Fibroblast of gingiva (primary cell): ENCODE measurements at regions not wholly inside any gene's neighbourhood (a gene's known extent, or its start where the extent isn't known, plus 50 kb on each side); places are given as distances from the start of the nearest gene placed in this dataset.
"Not testable (repeated sequence)": the region's sequence is repeated elsewhere in the genome, so short reads cannot be mapped to it uniquely, and the experiment has no call there.

Experiments used
- DNase-seq: peaks from one replicate; pipeline ENCODE4 v3.0.0-alpha.2; 2011; ENCODE audit warnings: low read depth

DNA sequence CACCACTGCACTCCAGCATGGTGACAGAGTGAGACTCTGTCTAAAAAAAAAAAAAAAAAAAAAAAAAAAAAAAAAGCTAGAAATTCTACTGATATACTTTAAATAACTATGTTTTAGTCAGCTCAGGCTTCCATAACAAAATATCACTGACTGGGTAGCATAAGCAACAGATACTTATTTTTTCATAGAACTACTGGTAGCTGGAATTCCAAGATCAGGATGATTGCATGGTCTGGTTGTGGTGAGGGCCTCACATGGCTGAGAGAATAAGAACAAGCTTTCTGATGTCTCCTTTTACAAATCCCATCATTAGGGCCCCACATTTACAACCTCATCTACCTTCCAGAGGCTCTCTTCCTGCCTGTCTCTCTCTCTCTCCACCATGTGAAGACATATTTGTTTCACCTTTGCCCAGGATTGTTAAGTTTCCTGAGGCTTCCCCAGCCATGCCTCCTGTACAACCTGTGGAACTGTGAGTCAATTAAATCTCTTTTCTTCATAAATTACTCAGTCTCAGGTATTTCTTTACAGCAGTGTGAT, 126.7 kb upstream of the SEMA3C start:
- no peak for DNase-seq

DNA sequence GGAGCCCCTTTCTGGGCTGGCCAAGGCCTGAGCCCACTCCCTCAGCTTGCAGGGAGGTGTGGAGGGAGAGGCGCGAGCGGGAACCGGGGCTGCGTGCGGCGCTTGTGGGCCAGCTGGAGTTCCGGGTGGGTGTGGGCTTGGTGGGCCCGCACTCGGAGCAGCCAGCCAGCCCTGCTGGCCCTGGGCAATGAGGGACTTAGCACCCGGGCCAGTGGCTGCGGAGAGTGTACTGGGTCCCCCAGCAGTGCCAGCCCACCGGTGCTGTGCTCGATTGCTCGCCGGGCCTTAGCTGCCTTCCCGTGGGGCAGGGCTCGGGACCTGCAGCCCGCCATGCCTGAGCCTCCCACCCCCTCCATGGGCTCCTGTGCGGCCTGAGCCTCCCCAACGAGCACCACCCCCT, 123.8 kb upstream of the SEMA3C start:
- DNase-seq = not testable (repeated sequence)

DNA sequence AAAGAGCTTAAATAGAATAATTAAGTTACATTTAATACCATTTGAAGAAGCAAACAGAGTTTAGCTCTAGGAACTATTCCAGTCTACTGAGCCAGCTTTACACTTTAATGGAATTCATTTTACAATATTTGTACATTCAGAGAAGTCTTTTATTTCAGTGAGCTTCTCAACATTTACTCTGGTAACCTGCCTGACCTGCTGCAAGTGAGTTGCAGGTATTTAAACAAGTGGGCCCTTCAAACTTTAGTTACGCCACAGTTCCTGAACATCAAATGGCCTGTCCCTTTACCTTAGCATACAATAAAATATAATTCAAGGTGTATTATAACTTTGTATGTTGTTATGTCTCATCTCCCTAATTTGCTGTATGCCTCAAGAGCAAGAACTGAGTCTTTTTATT, 121.6 kb upstream of the SEMA3C start:
- no peak for DNase-seq

DNA sequence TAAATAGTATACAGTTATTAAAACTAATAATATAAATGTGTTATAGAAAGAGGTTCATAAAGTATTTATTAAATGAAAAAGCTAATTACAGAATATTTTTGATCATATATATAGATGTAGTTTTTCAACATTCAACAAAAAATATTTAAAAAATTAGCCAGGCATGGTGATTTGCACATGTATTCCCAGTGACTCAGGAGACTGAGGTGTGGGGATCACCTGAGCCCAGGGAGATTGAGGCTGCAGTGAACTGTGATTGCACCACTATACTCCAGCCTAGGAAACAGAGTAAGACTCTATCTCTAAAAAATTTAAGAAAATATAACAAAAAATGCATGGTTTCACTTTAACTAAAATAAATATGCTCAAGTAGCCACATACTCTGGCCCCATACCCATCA, 118.0 kb upstream of the SEMA3C start:
- DNase-seq = no peak

DNA sequence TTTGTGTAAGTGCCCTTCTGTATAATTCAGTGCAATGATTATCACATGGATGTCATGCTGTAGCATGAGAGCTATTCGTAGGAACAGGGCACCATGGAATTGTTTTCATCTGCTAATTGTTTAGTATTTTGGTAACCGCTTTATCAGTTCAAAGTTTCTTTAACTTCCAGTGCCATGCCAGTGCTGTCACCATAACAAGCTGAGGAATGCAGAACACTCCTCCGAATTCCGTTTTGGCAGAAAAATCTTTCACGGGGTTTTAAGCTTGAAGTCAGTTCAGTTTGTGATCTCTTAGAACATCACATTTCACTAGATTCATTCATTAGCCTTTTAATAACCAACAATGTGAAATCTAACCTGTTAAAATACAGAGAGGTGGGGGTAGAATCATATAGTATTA, 117.2 kb upstream of the SEMA3C start:
- DNase-seq = peak; percentile 4

DNA sequence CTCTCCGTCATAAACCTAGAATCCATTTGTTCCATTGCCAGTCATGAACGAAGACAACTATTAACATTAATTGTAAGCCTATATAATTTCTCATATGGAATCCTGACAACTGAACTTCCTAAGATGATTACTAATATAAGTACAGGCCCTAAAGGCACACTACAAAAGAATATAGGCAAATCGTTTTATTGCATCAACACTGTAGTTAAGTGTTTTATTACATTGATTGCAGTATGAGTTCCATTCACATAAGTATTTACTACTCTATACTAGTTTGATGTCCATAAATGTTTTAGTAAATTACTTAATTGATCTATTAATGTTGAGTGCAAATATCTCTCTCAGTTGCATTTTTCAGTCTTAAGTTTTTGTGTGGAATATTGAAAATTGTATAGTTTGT, 113.1 kb upstream of the SEMA3C start:
- DNase-seq = no peak

DNA sequence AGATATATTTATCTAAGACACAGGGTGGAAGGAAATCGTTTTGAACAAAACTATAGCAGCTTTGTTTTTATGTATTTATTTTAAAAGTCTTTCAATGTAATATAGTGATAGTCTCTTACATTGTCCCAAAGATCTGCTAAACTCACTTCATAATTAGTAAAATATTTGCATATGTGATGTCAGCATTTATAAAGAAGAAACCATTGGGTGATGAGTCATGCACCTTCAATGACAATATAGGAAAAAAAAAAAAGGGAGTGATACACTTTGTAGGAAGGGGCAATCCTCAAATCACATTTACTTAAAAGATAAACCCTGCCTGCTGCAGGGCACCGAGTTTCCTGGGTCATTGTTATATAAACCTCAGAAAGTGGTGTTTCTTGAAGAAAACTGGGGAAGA, 112.4 kb upstream of the SEMA3C start:
- DNase-seq = no peak

DNA sequence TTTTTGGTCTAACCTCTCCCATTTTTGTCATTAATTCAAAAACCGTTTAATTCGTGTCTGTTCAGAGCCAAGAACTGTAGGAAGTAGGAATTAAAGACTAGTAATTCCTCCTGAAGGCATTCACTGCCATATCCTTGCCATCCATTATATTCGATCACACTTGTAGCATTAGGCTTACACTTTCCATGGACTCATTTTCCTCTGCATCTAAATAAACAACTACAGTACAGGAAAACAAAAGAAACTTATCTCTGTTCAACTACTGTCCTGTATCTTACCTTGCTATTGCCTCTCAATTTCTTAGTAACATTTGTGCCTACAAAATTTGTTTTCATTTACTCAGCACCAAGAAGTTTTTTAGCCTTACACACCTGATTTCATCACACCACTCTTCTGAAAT, 111.6 kb upstream of the SEMA3C start:
- DNase-seq = no peak

DNA sequence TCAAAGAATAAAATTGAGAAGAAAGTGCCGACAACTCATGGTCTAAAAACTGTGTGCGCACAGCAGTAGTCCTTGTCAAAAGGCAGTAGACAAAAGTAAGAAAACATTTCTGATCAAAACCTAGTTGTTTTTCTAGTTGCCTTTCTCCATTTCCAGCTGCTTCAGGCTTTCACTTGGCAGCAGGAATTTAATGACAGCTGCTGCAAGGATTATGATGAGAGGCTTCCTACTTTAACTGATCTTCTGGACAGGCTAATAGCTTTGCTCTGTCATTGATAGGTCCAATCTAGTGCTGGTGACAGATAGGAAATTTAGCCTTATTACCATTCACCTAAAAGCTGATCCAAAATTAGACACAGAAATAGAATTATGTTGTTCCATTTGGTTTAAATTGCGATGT, 110.7 kb upstream of the SEMA3C start:
- DNase-seq = no peak

DNA sequence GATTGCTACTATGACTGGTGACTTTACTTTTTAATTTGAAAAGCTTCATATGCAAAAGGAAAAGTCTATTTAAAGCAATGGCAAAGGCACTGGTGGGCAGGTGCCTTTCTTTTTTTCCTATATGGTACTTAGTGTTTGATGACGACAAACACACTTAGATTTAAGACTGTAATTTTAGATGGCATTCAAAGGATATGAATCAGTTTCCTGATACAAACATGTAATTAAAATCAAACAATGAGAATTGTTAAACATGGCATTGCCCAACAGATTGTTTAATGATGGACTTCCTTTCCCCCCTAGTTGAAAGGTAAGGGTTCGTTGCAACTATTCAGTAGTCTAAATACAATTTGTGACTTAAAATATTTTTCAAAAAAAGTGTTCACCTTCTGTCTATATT, 106.5 kb upstream of the SEMA3C start:
- DNase-seq = no peak

DNA sequence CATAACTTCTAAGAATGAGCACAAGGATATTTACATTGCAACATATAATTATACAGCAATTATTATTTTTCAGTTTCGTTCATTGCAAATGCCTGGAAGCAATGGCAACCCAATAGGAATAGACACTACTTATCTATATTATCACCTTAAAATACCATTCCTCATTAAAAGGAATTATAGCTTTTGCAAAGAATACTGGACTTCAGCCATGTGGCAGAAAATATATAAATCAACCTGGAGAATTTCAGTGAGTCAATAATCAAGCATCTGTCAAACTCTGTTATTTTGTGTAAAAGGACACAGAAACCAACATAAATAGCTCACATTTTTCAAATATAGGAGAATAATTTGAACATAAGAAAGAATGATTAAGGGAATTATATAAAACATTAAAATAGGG, 96.1 kb upstream of the SEMA3C start:
- DNase-seq = no peak

DNA sequence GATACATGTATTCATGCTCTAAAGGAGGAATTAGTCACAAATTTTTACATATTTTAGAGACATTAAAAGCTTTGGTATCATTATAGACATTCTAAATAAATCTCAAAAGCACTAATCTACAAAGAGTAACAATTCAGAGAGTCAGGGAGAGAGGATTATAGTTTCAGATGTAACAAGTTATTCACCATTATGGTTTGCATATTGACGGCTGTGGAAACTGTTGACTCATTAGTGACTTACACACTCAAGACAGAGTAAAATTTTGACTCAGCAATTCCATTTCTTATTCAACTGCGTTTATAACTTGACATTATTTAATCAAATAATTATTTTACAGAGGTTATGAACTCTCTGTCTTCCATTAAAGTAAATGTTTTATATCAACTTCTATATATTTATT, 95.4 kb upstream of the SEMA3C start:
- no peak for DNase-seq

DNA sequence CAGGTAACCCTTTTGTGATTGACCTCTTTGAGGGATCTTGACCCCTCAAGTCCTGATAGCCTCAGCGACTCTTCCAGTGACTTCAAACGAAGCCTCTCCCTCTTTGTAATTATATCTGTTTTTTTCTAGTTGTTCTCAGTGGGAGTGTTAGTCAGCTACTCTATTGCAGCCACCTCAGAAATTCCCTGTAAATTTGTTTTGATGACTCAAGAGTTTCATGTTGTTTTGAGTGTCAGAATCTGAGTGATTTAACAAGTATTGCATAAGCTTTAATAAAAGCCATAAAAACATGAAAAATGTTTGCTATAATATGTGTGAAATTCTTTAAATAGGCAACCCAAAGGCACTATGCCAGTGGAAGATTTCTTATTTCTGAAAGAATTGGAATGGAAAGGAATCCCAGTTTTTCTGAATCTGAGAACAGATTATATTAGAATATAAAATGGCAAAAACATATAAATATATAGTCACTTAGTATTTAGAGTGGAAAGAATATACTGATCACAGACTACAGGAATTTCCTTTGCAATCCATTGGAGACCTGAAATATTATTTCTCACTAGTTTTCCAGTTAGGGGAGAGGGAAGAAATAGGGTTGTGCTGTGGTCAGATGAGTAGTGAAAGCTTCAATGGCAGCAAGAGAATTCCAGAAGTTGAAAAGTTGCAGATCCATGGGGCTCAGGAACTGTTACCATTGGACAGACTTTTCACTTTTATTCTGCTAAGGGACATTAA, 94.4 kb upstream of the SEMA3C start:
- DNase-seq = peak; percentile 68

DNA sequence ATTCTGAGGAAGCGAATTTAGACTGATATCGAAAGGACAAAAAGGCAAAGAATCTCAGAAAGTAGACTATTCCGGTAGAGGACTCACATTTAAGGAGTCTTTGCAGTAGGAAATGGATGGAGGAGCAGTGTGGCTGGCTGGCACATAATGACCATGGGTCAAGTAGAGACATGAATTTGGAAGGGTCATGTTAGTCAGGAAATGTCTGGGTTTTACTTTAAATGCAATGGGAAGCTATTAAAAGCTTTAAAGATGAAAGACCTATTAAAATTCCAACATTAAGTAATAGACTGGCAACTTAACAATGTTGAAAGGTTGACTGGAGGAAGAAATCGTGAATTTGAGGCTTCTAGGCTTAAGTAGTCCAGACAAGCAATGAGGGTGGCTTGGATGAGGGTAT, 90.0 kb upstream of the SEMA3C start:
- DNase-seq = no peak

DNA sequence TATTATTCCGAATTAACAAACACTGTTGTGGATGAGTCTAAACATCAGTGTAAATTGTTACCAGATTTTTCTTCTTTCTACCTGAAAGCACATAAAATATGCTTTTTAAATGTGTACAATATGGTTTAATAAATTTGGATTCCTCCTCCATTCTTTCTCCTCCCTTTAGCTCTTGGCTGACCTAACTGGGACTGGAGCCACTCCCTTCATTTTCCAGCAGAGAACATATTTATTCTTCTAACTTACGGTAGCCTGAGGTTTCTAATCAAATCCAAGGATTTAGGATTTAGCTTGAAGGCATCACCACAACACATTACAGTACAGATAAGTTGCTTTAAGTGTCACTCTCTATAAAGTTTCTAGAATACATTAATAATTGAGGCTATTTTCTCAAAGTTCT, 88.2 kb upstream of the SEMA3C start:
- no peak for DNase-seq

DNA sequence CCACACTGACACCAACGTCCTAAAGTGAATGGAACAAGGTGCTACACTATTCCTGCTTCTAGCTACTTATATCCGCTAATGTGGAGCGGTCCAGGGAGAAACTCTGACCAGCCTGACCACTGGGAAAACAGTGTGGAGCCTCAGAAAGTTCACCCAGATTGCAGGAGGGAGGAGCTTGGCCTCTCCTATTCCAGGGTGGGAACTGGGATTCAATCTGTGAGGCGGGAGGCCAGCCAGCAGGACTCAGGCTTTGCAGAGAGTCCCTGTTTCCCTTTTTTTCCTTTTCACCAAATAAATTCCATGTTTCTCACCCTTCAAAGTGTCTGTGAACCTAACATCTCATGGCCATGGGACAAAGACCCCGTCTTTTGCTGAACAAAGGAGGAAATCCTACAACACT, 86.4 kb upstream of the SEMA3C start:
- DNase-seq = no peak

DNA sequence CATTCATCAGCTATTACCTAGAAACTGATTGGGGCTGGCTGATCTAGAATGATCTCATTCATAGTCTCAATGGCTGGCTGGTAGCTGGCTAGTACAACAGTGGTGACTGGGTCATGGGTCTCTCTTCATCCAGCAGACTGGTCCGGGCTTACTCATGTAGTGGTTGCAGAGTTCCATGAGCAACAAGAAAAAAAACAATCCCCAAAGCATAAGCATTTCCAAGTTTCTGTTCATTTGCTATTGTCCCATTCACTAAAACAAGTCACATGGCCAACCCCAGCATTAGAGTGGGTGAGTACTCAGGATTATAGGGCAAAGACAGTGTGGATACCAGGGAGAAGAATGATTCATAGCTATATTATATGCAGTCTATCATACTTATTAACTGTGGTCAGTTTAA, 85.2 kb upstream of the SEMA3C start:
- DNase-seq = peak; percentile 3

DNA sequence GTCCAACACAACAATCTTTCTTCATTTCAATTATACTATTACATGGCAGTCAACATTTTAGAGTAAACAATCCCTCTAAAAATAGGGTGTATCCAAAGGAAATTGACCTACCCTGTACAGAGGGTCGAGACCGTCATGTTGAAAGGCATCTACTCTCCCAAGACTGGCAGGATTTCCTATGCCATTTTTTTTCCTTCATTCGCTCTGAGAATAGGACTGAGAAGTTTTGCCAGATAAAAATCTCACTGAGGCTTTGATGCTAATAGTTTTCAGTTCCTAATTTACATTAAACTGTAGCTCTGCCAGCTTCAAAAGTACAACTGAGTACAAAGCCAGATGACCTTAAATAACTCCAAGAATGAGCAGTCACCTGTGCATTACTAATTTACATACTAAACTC, 84.5 kb upstream of the SEMA3C start:
- no peak for DNase-seq

DNA sequence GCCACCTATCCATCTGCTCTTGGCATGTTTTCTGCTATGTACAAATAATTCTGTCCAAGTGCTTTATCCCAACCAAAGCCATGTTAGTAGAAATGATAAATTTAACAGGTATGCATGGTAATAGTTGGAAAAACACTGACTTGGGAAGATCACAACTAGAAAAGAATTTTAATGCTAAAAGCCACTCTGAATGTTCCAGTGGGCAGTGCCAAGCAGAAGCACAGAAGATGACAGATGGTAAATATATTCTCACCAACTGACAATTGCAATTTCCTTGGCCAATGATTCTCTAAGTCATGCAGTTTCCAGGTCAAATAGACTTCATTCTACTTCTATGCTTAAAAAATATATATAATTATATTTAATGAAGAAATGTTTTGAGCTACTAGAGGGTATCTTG, 83.6 kb upstream of the SEMA3C start:
- no peak for DNase-seq

DNA sequence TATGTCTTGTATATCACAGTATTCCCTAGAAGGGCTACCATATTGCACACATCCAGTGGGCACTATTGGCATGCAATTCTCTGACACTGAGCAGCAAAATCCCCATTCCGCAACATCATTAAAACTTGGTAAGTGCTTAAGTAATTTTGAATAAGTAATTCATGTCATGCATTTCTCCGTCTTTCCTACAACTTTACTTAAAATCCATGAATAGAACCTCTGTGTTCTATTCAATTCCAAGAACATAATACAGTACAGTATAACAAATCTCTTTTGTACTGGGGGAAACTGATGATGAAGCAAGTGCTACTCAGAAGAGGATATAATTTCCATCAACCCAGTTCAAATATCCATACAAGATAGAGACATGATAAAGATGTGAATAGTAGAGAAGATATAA, 80.9 kb upstream of the SEMA3C start:
- DNase-seq = no peak

DNA sequence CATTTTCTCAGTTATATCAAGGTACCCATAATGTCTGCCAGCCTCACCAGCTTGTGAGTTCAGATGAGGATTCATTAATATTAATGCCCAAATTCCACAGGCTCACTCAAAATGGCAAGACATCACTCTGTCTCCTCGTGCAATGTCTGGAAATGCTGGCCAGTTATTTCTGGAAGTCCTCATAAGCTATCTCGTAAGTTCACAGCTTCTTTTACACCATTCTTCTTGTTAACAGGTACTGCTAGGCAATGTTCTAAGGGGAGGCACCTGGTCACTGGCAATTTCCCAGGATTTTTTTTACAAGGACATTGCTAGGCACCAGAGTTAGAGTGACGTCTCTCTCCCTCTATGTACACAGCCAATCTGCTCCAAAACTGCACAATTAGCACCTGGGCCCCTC, 80.2 kb upstream of the SEMA3C start:
- DNase-seq = no peak

DNA sequence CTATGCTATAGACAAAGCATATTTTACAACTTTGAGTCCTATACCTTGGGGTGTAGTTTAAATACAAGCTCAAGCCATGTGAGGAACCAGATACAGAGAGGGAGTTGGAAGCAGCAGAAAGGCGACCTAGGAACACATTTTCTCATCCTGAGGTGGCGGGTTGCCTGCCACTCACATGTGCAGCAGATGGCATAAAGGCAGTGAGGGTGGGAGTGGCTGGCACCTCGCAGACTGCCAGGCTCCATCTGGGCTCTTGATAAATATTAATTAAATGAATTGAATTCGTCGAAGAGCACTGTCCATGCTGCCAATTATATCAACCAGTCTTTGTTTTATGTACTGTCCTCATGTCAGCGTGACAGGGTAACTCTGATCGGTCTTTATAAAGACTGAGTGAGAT, 79.0 kb upstream of the SEMA3C start:
- no peak for DNase-seq

DNA sequence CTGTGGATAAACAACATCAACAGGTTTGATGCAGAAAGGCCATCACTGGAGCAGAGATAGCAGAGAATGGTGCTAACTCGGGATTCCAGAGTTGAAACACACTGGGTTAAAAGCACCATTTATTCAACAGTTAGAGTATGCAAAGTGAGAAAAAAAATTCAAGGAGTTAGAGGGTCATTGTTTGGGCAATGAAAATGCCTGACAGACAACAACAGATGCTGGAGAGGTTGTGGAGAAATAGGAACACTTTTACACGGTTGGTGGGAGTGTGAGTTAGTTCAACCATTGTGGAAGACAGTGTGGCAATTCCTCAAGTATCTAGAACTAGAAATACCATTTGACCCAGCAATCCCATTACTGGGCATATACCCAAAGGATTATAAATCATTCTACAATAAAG, 77.4 kb upstream of the SEMA3C start:
- not testable (repeated sequence) for DNase-seq

DNA sequence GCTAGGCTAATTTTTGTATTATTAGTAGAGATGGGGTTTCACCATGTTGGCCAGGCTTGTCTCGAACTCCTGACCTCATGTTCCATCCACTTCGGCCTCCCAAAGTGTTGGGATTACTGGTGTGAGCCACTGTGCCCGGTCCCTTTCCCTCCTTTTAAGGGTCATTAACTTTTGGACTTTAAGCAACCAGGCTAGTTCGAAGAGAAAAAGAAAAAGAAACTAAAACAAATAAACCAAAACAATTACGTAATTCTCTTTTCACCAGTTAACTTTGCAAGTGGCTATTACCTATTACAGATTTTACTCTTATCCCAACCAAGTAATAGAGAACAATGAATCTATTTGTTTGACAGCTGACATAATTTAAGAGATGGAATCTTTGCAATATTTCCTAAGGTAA, 72.8 kb upstream of the SEMA3C start:
- no peak for DNase-seq
